Neural progenitor cell (in vitro differentiated cells): ENCODE measurements at regions not wholly inside any gene's neighbourhood (a gene's known extent, or its start where the extent isn't known, plus 50 kb on each side); places are given as distances from the start of the nearest gene placed in this dataset.

ENCODE experiments used
- DNase-seq: peaks from one replicate; pipeline ENCODE4 v3.0.0-alpha.2; 2016; ENCODE audit warnings: low spot score
- H2AFZ ChIP-seq: fragments of 200-600 bp; sonication (generic); replicated peaks from 2 replicates; pipeline ENCODE4 v1.6.1; 2016; ENCODE audit warnings: antibody characterized with exemption
- H3F3A ChIP-seq: fragments of 200-600 bp; sonication (generic); 2 replicates; pipeline ENCODE4 v1.6.1; 2016; ENCODE audit warnings: antibody characterized with exemption, low read depth
- H3K27ac ChIP-seq: fragments of 200-600 bp; sonication (generic); 2 replicates; pipeline ENCODE4 v1.5.1; 2016; ENCODE audit warnings: mild to moderate bottlenecking
- H3K27me3 ChIP-seq: fragments of 200-600 bp; sonication (generic); 2 replicates; pipeline ENCODE4 v1.6.1; 2016; ENCODE audit warnings: mild to moderate bottlenecking, moderate library complexity
- H3K36me3 ChIP-seq: fragments of 200-600 bp; sonication (generic); 2 replicates; pipeline ENCODE4 v1.5.1; 2016
- H3K4me1 ChIP-seq: fragments of 200-600 bp; sonication (generic); 2 replicates; pipeline ENCODE4 v1.6.1; 2016; ENCODE audit warnings: mixed run types
- H3K4me2 ChIP-seq: fragments of 200-600 bp; sonication (generic); 2 replicates; pipeline ENCODE4 v1.6.1; 2016
- H3K4me3 ChIP-seq: fragments of 200-600 bp; sonication (generic); 2 replicates; pipeline ENCODE4 v1.5.1; 2016
- H3K79me2 ChIP-seq: fragments of 200-600 bp; sonication (generic); 2 replicates; pipeline ENCODE4 v1.6.1; 2016; ENCODE audit warnings: low read depth
- H3K9ac ChIP-seq: fragments of 200-600 bp; sonication (generic); 2 replicates; pipeline ENCODE4 v1.6.1; 2016
- H3K9me3 ChIP-seq: fragments of 200-600 bp; sonication (generic); 2 replicates; pipeline ENCODE4 v1.5.1; 2016; ENCODE audit warnings: low read depth
- H4K20me1 ChIP-seq: fragments of 200-600 bp; sonication (generic); 2 replicates; pipeline ENCODE4 v1.6.1; 2016; ENCODE audit warnings: low read depth
- H3K27ac Mint-ChIP-seq: 3 replicates; pipeline ENCODE4 v1.8.0; 2021; ENCODE audit warnings: mixed read lengths
- H3K27me3 Mint-ChIP-seq: 2 replicates; pipeline ENCODE4 v1.8.0; 2022; ENCODE audit warnings: low read depth, mild to moderate bottlenecking, inconsistent platforms, moderate library complexity, mixed read lengths; ENCODE audit not compliant: insufficient read depth
- H3K36me3 Mint-ChIP-seq: 3 replicates; pipeline ENCODE4 v1.8.0; 2021; ENCODE audit warnings: mixed read lengths
- H3K4me1 Mint-ChIP-seq: 3 replicates; pipeline ENCODE4 v1.8.0; 2021; ENCODE audit warnings: mixed read lengths
- H3K4me3 Mint-ChIP-seq: 3 replicates; pipeline ENCODE4 v1.8.0; 2021; ENCODE audit warnings: mild to moderate bottlenecking, moderate library complexity, mixed read lengths
- H3K9me3 Mint-ChIP-seq: 3 replicates; pipeline ENCODE4 v1.8.0; 2020; ENCODE audit warnings: mixed read lengths
- EZH2 ChIP-seq: fragments of 200-600 bp; sonication (generic); IDR thresholded peaks from 2 replicates; pipeline ENCODE4 v1.6.1; 2017; ENCODE audit warnings: antibody characterized with exemption, mild to moderate bottlenecking, moderate library complexity
- EZH2phosphoT487 ChIP-seq: fragments of 200-600 bp; sonication (generic); IDR thresholded peaks from 2 replicates; pipeline ENCODE4 v1.6.1; 2017; ENCODE audit warnings: antibody characterized with exemption
- TF ChIP-seq, protein P1 (sequence below): fragments of 200-600 bp; sonication (generic); IDR thresholded peaks from 2 replicates; pipeline ENCODE4 v1.5.1; 2017; ENCODE audit warnings: antibody characterized with exemption, mild to moderate bottlenecking

GRCh38 chr17:70353408-70354092 is 184.2 kb downstream of the KCNJ2 start:
- no peak overlapping the region for H3K4me3 ChIP-seq
- H3K27ac ChIP-seq = no peak overlapping the region
- H3K4me2 ChIP-seq = no peak overlapping the region
- peaks cover 14% of the 10 kb centered on the region for H3K4me1 Mint-ChIP-seq
- H3K4me1 ChIP-seq = no peaks in the 10 kb centered on the region
- no peak for DNase-seq
- no peak overlapping the region for H3K27ac Mint-ChIP-seq
- no peaks in the 10 kb centered on the region for H3K36me3 Mint-ChIP-seq
- no peaks in the 10 kb centered on the region for H3F3A ChIP-seq
- H3K79me2 ChIP-seq = no peaks in the 10 kb centered on the region
- H4K20me1 ChIP-seq = no peaks in the 10 kb centered on the region
- peaks cover 2% of the 10 kb centered on the region for H3K27me3 Mint-ChIP-seq
- no peak overlapping the region for H3K9ac ChIP-seq
- H3K4me3 Mint-ChIP-seq = no peak overlapping the region
- no peaks in the 10 kb centered on the region for H3K36me3 ChIP-seq
- peaks cover 4% of the 10 kb centered on the region for H3K9me3 Mint-ChIP-seq
- H3K27me3 ChIP-seq = no peaks in the 10 kb centered on the region
- H3K9me3 ChIP-seq = no peaks in the 10 kb centered on the region
- TF ChIP-seq EZH2 (no peak), EZH2phosphoT487 (no peak)
- TF ChIP-seq, protein P1, sequence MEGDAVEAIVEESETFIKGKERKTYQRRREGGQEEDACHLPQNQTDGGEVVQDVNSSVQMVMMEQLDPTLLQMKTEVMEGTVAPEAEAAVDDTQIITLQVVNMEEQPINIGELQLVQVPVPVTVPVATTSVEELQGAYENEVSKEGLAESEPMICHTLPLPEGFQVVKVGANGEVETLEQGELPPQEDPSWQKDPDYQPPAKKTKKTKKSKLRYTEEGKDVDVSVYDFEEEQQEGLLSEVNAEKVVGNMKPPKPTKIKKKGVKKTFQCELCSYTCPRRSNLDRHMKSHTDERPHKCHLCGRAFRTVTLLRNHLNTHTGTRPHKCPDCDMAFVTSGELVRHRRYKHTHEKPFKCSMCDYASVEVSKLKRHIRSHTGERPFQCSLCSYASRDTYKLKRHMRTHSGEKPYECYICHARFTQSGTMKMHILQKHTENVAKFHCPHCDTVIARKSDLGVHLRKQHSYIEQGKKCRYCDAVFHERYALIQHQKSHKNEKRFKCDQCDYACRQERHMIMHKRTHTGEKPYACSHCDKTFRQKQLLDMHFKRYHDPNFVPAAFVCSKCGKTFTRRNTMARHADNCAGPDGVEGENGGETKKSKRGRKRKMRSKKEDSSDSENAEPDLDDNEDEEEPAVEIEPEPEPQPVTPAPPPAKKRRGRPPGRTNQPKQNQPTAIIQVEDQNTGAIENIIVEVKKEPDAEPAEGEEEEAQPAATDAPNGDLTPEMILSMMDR = no peak
- no peak overlapping the region for H2AFZ ChIP-seq

DNA sequence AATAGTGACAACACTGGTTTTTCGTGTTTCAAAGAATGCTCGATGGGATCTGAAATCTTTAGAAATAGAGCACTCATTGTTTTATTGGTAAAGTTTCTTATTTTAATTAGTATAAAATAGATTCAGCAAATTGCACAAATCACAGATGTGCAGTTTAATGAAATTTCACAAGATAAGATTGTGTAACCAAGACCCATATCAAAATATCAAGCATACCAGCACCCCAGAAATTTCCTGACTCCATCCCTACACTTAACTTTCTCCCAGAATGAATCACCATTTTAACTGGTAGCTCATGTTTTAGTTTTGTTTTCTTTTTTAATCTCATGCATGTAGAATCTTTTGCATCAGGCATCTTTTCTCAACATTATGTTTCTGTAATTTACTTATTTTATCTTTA is 185.9 kb downstream of the KCNJ2 start:
- Mint-ChIP-seq H3K36me3 (no peaks in the 10 kb centered on the region), H3K4me1 (peaks cover 14% of the 10 kb centered on the region), H3K27me3 (no peaks in the 10 kb centered on the region), H3K4me3 (no peak overlapping the region), H3K27ac (no peak overlapping the region), H3K9me3 (peaks cover 7% of the 10 kb centered on the region)
- H3K36me3 ChIP-seq = no peaks in the 10 kb centered on the region
- no peak overlapping the region for H3K4me2 ChIP-seq
- no peak overlapping the region for H3K27ac ChIP-seq
- no peaks in the 10 kb centered on the region for H3K4me1 ChIP-seq
- no peaks in the 10 kb centered on the region for H3F3A ChIP-seq
- no peak overlapping the region for H3K4me3 ChIP-seq
- no peak for DNase-seq
- H3K9ac ChIP-seq = no peak overlapping the region
- H3K79me2 ChIP-seq = no peaks in the 10 kb centered on the region
- TF ChIP-seq EZH2phosphoT487 = no peak
- no peak for TF ChIP-seq EZH2
- TF ChIP-seq, protein P1 = no peak
- H3K9me3 ChIP-seq = no peaks in the 10 kb centered on the region
- H4K20me1 ChIP-seq = no peaks in the 10 kb centered on the region
- no peaks in the 10 kb centered on the region for H3K27me3 ChIP-seq
- H2AFZ ChIP-seq = no peak overlapping the region

- Histone ChIP-seq H3K27me3 (no peaks in the 10 kb centered on the region), H3F3A (no peaks in the 10 kb centered on the region), H4K20me1 (no peaks in the 10 kb centered on the region), H3K27ac (no peak overlapping the region), H3K4me3 (no peak overlapping the region), H3K9ac (no peak overlapping the region), H3K4me1 (no peaks in the 10 kb centered on the region), H2AFZ (no peak overlapping the region), H3K4me2 (no peak overlapping the region), H3K36me3 (no peaks in the 10 kb centered on the region), H3K79me2 (no peaks in the 10 kb centered on the region), H3K9me3 (no peaks in the 10 kb centered on the region)
- Mint-ChIP-seq H3K4me1 (peaks cover 14% of the 10 kb centered on the region), H3K36me3 (no peaks in the 10 kb centered on the region), H3K4me3 (no peak overlapping the region), H3K9me3 (peaks cover 9% of the 10 kb centered on the region), H3K27me3 (no peaks in the 10 kb centered on the region), H3K27ac (no peak overlapping the region)
- DNase-seq = no peak
- TF ChIP-seq EZH2phosphoT487 (no peak), EZH2 (no peak)
- TF ChIP-seq, protein P1 = no peak
These were observed 187.9 kb downstream of the KCNJ2 start for GRCh38 chr17:70357190-70357589.
